B cell (primary cell): ENCODE measurements at regions not wholly inside any gene's neighbourhood (a gene's known extent, or its start where the extent isn't known, plus 50 kb on each side); places are given as distances from the start of the nearest gene placed in this dataset.

Source experiments
- ATAC-seq: fragments of 200-7000 bp; cut with Tn5 transposase; one replicate; pipeline ENCODE4 v1.10.0; 2021; ENCODE audit warnings: low read depth, mild to moderate bottlenecking, moderate number of reproducible peaks, moderate library complexity
- CTCF ChIA-PET: fragments of 350-600 bp; sonication (Branson Sonifier 250); formaldehyde crosslinking; loops from one replicate; lab custom pipeline; 2021; ENCODE audit warnings: antibody characterized with exemption, inconsistent platforms; lab: Charles Lee
- POLR2A ChIA-PET: fragments of 350-600 bp; sonication (Branson Sonifier 250); formaldehyde crosslinking; loops from one replicate; lab custom pipeline; 2021; ENCODE audit warnings: antibody characterized with exemption; lab: Charles Lee
- DNase-seq: peaks from one replicate; pipeline ENCODE4 v3.0.0; 2013
- H2AFZ ChIP-seq: 2 replicates; pipeline ENCODE4 v1.6.1; 2012; ENCODE audit warnings: mild to moderate bottlenecking, low read depth, low read length; ENCODE audit not compliant: insufficient read depth, poor library complexity, severe bottlenecking
- H3K27ac ChIP-seq, 2 donors: 1 replicate in 1 of 2; 2 replicates in 1 of 2; pipeline ENCODE4 v1.5.1; 2012 to 2013; ENCODE audit warnings: low read length in 2 of 2, mild to moderate bottlenecking in 2 of 2, moderate library complexity in 1 of 2
- H3K27me3 ChIP-seq, 4 experiments: fragments of 200-600 bp in 1 of 4; sonication (generic) in 1 of 4; replicated peaks in 1 of 4; 1 replicate in 2 of 4; 2 replicates in 2 of 4; pipeline versions ENCODE4 v1.6.1 to v1.7.0; 2013 to 2016; ENCODE audit warnings: low read length in 3 of 4, mild to moderate bottlenecking in 2 of 4, mixed read lengths in 1 of 4, moderate library complexity in 1 of 4; ENCODE audit not compliant: insufficient read depth in 4 of 4, control insufficient read depth in 3 of 4; ENCODE audit errors: control extremely low read depth in 1 of 4
- H3K36me3 ChIP-seq, 2 experiments: replicated peaks in 1 of 2; 1 replicate in 1 of 2; 2 replicates in 1 of 2; pipeline versions ENCODE4 v1.6.1 to v1.7.1; 2013; ENCODE audit warnings: low read length in 1 of 2; ENCODE audit not compliant: insufficient read depth in 2 of 2, control insufficient read depth in 1 of 2; ENCODE audit errors: control extremely low read depth in 1 of 2, extremely low read depth in 1 of 2
- H3K4me1 ChIP-seq, 2 donors: fragments of 200-600 bp in 1 of 2; sonication (generic) in 1 of 2; 1 replicate in 1 of 2; 2 replicates in 1 of 2; pipeline versions ENCODE4 v1.5.1 to v1.6.1; 2013 to 2017; ENCODE audit warnings: low read length in 2 of 2; ENCODE audit not compliant: control insufficient read depth in 2 of 2, insufficient read depth in 2 of 2
- H3K4me2 ChIP-seq: replicated peaks from 2 replicates; pipeline ENCODE3; 2012; ENCODE audit warnings: mild to moderate bottlenecking, low read depth, low read length; ENCODE audit not compliant: poor library complexity, severe bottlenecking
- H3K4me3 ChIP-seq, 5 experiments: fragments of 200-600 bp in 1 of 5; sonication (generic) in 1 of 5; 1 replicate in 3 of 5; 2 replicates in 2 of 5; pipeline versions ENCODE4 v1.5.1 to v1.7.0; 2011 to 2016; ENCODE audit warnings: low read length in 4 of 5, mild to moderate bottlenecking in 4 of 5, low read depth in 2 of 5, control low read depth in 1 of 5, moderate library complexity in 1 of 5; ENCODE audit not compliant: insufficient read depth in 1 of 5; ENCODE audit errors: control extremely low read depth in 1 of 5, extremely low read depth in 1 of 5
- H3K79me2 ChIP-seq: fragments of 200-600 bp; sonication (generic); one replicate; pipeline ENCODE4 v1.6.0; 2016; ENCODE audit warnings: low read length; ENCODE audit not compliant: control insufficient read depth, insufficient read depth
- H3K9ac ChIP-seq: fragments of 200-600 bp; sonication (generic); 2 replicates; pipeline ENCODE4 v1.6.1; 2017; ENCODE audit warnings: mild to moderate bottlenecking, low read length, moderate library complexity
- H3K9me3 ChIP-seq, 3 donors: one replicate each; pipeline versions ENCODE4 v1.6.1 to v1.7.1; 2013; ENCODE audit warnings: low read length in 2 of 3; ENCODE audit not compliant: control insufficient read depth in 2 of 3, insufficient read depth in 1 of 3; ENCODE audit errors: control extremely low read depth in 1 of 3
- H4K20me1 ChIP-seq: 2 replicates; pipeline ENCODE4 v1.6.0; 2012; ENCODE audit warnings: mild to moderate bottlenecking, low read length; ENCODE audit not compliant: insufficient read depth, control insufficient read depth, poor library complexity, severe bottlenecking
- H3K27ac Mint-ChIP-seq: one replicate; pipeline ENCODE4 v1.8.0; 2021; ENCODE audit warnings: mixed read lengths
- H3K27me3 Mint-ChIP-seq: one replicate; pipeline ENCODE4 v1.8.0; 2021; ENCODE audit warnings: mixed read lengths
- H3K4me1 Mint-ChIP-seq: one replicate; pipeline ENCODE4 v1.8.0; 2021; ENCODE audit warnings: mixed read lengths
- H3K4me3 Mint-ChIP-seq: one replicate; pipeline ENCODE4 v1.8.0; 2021; ENCODE audit warnings: mixed read lengths
- H3K9me3 Mint-ChIP-seq: one replicate; pipeline ENCODE4 v1.8.0; 2022; ENCODE audit warnings: mixed read lengths; ENCODE audit not compliant: insufficient read depth
- EZH2 ChIP-seq: IDR thresholded peaks from 2 replicates; pipeline ENCODE4 v1.6.1; 2012; ENCODE audit warnings: borderline replicate concordance, low read depth, mild to moderate bottlenecking, moderate library complexity, low read length; ENCODE audit not compliant: insufficient read depth, poor library complexity, severe bottlenecking
- WGBS: methylation state at CpG from one replicate; pipeline ENCODE4 v1.1.5; 2013; ENCODE audit warnings: missing lambda C conversion rate; ENCODE audit not compliant: insufficient coverage; 5-methylcytosine and 5-hydroxymethylcytosine counted together
- intact Hi-C: fragments of 100-400 bp; cut with micrococcal nuclease; formaldehyde crosslinking; loops from one replicate; pipeline ENCODE4 v1.10.0; 2022
- TF ChIP-seq, protein P1 (sequence below): fragments of 200-600 bp; IDR thresholded peaks from one replicate; pipeline ENCODE4 v1.8.0; 2022; ENCODE audit warnings: antibody characterized with exemption, mild to moderate bottlenecking

DNA sequence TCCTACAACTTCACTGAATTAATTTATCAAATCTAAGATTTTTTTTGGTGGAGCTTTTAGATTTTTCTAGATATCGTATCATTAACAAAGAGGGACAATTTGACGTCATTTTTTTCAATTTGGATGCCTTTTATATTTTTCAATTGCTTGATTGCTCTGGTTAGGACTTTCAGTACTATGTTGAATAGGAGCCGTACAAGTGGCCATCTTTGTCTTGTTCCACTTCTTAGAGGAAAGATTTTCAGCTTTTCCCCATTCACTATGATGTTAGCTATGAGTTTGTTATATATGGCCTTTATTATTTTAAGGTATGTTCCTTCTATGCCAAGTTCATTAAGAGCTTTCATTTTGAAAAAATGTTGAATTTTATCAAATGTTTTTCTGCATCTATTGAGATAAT is 86.4 kb upstream of the MYCN start:
- H4K20me1 ChIP-seq = no peaks in the 10 kb centered on the region
- intact Hi-C loops = no loop called here
- Mint-ChIP-seq H3K4me3 (no peak overlapping the region), H3K4me1 (no peaks in the 10 kb centered on the region), H3K27ac (no peak overlapping the region), H3K27me3 (peaks cover 9% of the 10 kb centered on the region), H3K9me3 (no peaks in the 10 kb centered on the region)
- no peak overlapping the region for H3K4me3 ChIP-seq
- no peak overlapping the region for H3K9ac ChIP-seq
- no peak overlapping the region for H3K27ac ChIP-seq
- no peaks in the 10 kb centered on the region for H3K27me3 ChIP-seq
- H3K79me2 ChIP-seq = no peaks in the 10 kb centered on the region
- no peak for DNase-seq
- ChIA-PET POLR2A (no interaction called here), CTCF (no interaction called here)
- WGBS = no CpG with 5 or more reads among the region's 3 CpGs
- no peak overlapping the region for H3K4me2 ChIP-seq
- no peak for ATAC-seq
- no peaks in the 10 kb centered on the region for H3K4me1 ChIP-seq
- TF ChIP-seq, protein P1, sequence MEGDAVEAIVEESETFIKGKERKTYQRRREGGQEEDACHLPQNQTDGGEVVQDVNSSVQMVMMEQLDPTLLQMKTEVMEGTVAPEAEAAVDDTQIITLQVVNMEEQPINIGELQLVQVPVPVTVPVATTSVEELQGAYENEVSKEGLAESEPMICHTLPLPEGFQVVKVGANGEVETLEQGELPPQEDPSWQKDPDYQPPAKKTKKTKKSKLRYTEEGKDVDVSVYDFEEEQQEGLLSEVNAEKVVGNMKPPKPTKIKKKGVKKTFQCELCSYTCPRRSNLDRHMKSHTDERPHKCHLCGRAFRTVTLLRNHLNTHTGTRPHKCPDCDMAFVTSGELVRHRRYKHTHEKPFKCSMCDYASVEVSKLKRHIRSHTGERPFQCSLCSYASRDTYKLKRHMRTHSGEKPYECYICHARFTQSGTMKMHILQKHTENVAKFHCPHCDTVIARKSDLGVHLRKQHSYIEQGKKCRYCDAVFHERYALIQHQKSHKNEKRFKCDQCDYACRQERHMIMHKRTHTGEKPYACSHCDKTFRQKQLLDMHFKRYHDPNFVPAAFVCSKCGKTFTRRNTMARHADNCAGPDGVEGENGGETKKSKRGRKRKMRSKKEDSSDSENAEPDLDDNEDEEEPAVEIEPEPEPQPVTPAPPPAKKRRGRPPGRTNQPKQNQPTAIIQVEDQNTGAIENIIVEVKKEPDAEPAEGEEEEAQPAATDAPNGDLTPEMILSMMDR = no peak
- TF ChIP-seq EZH2 = no peak
- H3K9me3 ChIP-seq = peaks cover 0 to 10% (median 0%) of the 10 kb centered on the region in 3 donors
- H3K36me3 ChIP-seq = no peaks in the 10 kb centered on the region
- no peak overlapping the region for H2AFZ ChIP-seq

DNA sequence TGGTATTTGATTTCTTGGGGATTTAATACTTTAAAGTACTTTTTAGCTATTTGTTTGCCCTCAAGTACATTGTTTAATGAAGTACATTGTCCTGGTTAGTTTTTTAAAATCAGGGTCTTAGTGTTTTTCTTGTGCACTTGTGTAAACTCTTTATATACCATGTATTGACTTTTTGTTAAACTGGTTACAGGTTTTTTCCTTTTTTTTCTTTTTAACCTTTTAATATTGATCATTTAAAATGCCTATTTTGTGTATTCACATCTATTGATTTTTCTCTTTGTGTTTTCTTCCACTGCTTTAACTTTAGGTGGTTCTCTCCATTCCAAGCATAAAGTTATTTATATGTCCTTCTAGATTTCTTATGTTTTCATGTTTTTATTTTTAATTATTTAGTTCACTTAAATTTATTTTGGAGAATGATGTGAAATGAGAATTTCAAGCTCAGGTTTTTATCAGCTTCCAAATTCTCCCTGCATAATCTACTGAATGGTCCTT is 84.5 kb upstream of the MYCN start:
- ATAC-seq (no peak), DNase-seq (no peak)
- no peaks in the 10 kb centered on the region for H3K27me3 ChIP-seq
- H3K9ac ChIP-seq = no peak overlapping the region
- no peak overlapping the region for H3K27ac ChIP-seq
- intact Hi-C loops = no loop called here
- Mint-ChIP-seq H3K9me3 (no peaks in the 10 kb centered on the region), H3K4me1 (no peaks in the 10 kb centered on the region), H3K27me3 (peaks cover 9% of the 10 kb centered on the region), H3K4me3 (no peak overlapping the region), H3K27ac (no peak overlapping the region)
- H4K20me1 ChIP-seq = no peaks in the 10 kb centered on the region
- no peak overlapping the region for H2AFZ ChIP-seq
- no peak overlapping the region for H3K4me3 ChIP-seq
- H3K36me3 ChIP-seq = no peaks in the 10 kb centered on the region
- no peaks in the 10 kb centered on the region for H3K79me2 ChIP-seq
- ChIA-PET CTCF (no interaction called here), POLR2A (no interaction called here)
- H3K4me2 ChIP-seq = no peak overlapping the region
- no peak for TF ChIP-seq EZH2
- TF ChIP-seq, protein P1 = no peak
- H3K9me3 ChIP-seq = no peaks in the 10 kb centered on the region
- H3K4me1 ChIP-seq = no peaks in the 10 kb centered on the region
